NCI-H2029 (cell line): ENCODE measurements at regions not wholly inside any gene's neighbourhood (a gene's known extent, or its start where the extent isn't known, plus 50 kb on each side); places are given as distances from the start of the nearest gene placed in this dataset.

Experiments
- DNase-seq: peaks from one replicate; lab custom pipeline; 2025; lab: John Stamatoyannopoulos, UW

DNA sequence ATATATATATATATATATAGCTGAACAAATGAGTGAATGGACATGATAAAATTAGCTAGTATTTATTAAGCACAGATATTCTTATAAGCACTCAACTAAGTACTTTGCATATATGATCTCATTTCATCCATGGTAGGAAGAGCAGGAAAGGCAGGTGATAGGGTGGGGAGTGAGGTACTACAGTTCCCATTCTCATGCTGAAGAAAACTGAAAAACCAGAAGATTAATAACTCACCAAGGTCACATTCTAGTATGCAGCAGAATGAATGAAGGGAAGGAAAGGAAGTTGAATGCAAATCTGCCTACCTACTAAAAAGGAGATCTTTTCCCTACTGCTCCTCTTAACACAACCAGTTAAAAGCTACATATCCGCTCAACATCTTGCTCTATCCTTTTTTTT lies 298.1 kb upstream of the TMPO start:
- no peak for DNase-seq

DNA sequence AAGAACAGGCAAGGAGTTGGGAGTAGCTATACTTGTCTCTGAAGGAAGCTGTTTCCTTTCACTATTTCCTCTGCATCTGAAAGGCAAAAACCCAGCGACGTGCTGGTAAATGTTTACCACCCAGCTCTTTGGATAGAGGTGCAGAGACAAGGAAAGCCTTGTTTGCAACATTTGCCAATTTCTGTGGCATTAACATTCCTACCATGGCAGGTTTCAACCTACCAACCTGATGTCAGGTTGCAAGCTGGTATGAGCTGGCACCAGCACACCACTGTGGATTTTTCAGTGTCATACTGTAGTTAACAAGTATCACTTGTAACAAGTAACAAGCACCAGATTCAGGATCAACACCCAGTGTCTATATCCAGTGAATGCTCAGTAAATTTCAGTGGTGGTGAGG lies 294.8 kb upstream of the TMPO start:
- no peak for DNase-seq

DNA sequence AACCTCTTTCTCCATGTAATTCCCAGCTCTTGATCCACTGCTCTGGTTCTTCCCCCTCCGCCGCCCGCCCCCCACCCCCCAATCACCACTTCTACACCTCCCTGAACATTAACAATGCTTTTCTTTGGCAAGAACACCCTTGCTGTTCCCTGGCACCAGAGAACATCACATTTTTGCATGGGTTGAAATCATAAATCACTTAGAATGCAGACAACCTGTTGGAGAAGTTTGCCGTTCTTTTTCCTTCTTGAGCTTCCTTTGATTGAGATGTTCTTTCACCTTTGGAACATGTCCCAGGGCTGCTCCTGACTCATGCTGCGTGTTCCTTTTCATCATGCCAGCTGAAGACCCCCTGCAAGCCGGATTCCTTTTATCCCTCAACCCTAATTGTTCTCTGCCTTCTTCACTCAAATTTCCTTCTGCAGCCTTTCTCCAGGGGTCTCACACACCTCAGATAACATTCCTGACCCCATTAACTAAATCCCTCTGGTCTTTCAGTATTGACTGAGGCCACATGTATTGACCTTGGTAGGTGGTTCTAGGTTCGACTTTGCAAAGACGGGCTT lies 294.1 kb upstream of the TMPO start:
- no peak for DNase-seq

DNA sequence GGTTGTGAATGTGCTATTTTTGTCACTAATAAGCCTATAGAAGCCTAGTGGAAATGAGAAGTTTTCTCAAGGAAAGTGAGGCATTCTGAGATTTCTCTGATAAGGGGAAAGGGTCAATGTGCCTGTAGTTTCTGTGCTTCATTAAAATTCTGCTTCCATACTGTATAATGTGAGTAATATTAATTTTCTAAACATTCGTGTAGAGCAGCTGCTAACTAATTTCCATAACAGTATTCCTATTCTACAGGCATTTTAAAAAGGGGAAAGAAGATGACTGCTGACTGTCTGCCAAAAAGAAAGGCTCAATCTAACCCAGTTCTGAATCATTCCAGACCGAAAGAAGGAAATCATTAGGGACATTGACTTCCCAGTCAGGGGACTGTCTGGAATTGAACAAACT lies 293.3 kb upstream of the TMPO start:
- no peak for DNase-seq

DNA sequence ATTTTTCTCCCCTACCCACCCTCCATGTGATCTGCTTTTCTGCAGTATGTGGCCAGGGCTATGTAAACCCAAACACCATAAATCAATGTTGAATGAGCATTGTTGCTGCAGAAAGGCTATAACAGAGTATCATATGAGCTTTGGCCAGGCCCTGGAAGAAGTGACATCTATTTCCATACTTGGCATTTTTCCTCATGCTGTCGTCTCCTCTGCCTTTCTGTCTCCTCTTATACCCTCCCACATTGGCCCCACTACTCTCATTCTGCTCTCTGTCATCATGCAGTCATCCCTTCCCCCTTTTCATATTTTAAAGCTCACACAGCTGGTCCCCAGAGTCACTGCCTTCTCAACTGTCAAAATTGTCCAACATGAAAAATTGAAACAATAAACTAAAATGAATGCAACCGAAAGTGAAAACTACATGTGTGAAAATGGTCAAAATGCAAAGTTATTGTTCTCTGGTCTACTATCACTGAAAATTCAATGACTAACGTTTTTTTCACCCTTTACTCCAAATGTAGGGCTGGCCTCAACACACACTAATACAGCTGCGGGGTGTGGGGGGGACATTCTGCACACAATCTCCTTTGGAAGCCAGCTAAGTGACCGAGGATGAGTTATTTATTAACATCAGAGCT lies 290.7 kb upstream of the TMPO start:
- DNase-seq = no peak

DNA sequence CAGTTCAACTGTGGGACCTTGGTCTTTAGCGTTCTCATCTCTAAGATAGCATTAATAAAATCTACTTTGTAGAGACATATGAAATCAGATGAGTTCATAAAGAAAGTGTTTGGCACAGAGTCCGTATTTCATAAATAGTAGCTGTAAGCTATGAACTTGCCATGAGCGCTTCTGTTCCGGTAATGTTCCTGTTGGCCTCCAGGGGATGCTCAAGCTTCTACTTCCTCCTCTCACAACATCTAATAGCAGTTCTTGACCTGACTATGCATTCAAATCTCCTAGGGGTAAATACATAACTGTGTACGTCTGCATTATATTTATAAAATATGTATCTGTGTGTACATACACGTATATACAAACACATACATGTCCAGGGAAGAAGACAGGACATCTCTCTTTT lies 288.2 kb upstream of the TMPO start:
- peak; percentile 13 for DNase-seq

DNA sequence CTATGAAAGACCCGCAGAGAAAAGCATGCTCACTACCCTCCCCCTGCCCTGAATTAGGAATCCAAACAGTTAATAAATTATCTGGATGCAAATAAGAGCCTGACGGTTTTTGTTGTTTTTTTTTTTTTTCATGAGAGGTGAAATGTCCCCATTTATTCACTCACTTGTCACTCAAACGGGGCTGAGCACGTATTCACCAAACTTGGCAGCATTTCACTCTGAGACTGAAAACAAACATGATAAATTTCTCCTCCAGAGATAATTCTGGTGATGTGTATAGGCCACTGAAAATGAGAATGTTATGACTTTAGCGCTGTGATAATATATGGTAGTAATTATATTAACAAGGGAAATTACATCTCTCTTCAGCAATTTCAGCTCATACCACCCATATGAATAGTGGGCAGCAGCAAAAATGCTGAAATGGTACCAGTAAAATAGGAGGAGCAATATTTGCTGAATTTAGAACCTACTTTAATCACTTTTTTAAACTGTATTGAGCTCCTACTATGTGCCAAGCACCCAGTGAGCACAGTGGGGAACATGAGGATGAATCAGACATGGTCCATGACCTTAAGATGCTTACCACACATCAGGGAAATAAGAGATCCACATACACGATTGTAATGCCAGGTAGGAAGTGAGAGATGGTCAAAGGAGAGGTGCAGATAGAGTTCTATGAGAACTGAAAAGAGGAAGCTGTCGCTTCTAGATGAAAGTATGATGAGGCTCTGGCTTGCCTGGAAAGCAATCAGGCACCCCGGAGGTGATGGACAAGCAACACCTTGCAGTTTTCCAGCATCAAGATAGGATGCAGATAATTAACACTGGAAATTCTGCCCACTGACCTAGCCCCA lies 286.5 kb upstream of the TMPO start:
- no peak for DNase-seq

DNA sequence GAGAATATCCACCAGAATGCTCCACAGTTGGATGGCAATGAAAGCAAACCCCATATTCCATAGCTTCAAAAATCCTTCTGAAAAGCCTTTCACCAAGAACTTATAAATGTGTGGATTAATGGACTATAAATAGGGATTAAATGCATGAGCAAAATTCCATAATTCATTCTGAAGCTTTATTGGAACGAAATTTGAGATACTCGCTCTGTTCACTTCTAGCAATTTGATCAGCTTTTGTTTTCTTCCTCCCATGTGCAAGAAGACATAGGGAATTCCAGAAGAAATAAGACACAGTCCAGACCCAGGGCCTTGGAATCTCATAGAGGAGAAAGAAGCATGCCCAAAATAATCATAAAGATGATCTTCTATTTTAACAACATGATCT lies 285.9 kb upstream of the TMPO start:
- DNase-seq = no peak

DNA sequence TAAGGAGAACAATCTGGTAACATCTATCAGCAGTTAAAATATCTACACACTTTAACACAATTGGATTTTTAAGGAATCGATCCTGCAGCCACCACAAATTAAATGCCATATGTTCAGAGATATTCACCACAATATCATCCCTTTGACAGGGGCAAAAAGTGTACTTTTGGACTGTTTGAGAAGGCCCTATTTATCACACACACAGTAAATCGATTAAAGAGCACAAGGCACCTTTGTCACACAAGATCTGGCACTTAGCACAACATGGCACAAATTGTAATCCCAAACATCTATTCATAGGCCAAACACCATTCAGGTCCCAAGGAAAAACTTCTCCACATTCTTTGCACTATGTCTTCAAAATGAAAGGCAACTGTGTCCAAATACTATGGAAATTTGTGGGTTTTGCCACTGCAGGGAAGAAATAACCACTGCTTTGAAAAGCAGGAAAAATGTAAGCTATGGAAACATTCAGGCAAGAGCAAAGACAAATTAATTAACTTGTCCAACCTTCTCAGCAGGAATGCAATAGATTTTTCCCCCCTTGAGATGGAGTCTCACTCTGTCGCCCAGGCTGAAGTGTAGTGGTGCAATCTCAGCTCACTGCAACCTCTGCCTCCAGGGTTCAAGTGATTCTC lies 282.5 kb upstream of the TMPO start:
- DNase-seq = no peak

DNA sequence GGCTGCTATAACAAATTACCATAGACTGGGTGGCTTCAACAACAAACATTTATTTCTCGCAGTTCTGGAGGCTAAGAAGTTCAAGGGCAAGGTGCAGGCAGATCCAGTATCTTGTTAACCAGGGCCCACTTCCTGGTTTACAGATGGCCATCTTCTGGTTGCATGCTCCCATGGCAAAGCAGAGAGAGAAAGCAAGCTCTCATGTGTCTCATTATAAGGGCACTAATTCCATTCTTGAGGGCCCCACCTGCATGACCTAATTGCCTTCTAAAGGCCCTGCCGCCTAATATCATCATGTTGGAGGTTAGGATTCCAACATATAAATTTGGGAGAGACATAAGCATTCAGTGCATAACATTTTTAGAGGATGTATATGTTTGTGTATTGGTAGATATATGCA lies 280.1 kb upstream of the TMPO start:
- no peak for DNase-seq

DNA sequence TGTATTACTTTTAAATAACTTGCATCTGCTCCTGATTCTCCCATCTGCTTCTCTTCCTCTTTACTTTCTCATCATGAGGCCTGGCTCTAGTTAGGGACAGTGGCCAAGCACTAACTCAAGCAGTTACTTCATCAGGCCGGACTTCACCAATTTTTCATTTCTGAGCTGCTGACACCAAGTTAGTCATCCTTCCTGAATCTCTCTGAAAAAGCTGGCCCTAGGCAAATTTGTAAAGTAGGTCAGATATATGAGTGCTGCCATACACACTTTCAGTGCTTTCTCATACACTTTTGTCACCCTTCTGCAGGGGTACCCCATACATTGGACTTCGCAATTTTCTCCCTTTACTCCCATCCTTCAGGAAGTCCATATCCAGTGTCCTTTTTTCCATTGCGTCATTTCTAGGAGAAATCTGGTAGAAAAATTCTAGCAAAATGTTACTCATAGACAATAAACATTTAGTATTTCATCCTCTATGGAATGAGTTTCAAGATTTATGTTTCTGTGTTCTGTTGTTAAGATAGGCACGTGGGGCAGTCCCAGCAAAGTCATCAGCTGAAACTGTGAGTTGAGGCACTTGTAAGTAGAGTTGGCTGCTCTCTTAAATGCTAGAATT lies 276.8 kb upstream of the TMPO start:
- no peak for DNase-seq

DNA sequence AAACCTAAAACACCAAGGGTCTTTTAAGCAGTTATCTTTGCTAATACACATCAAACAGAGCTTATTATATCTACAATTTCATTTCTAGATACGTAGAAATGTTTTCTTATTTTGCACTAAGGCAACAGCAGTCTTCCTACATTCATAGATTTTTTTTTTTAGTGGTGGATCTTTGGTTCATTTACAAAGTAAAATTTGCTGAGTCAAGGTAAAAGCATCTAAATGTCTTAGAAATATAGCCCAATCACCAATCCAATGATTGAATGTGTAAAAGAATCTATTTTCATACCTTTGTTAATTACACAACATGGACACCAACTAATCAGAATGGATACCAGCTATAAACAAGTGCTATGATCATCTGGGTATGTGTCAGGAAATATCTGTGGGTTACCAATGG lies 272.2 kb upstream of the TMPO start:
- DNase-seq = no peak

DNA sequence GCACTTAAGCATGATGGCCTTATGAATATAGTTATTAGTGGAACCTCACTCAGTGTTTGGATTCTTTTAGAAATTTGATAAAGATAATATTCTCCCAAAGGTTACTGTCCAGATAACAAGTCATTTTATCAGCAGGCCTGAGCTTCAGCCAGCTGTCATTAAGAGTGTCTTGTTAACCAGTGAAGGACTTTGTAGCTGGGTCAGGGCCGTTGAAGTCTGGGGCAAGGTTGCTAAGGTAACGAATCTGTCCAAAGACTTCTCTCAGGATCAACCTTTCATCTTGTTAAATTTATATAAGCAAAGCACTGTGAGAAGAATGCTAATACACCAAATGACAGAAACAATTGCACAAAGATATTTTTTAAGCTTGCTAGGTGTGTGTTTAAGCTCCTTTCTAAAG lies 271.3 kb upstream of the TMPO start:
- DNase-seq = no peak

DNA sequence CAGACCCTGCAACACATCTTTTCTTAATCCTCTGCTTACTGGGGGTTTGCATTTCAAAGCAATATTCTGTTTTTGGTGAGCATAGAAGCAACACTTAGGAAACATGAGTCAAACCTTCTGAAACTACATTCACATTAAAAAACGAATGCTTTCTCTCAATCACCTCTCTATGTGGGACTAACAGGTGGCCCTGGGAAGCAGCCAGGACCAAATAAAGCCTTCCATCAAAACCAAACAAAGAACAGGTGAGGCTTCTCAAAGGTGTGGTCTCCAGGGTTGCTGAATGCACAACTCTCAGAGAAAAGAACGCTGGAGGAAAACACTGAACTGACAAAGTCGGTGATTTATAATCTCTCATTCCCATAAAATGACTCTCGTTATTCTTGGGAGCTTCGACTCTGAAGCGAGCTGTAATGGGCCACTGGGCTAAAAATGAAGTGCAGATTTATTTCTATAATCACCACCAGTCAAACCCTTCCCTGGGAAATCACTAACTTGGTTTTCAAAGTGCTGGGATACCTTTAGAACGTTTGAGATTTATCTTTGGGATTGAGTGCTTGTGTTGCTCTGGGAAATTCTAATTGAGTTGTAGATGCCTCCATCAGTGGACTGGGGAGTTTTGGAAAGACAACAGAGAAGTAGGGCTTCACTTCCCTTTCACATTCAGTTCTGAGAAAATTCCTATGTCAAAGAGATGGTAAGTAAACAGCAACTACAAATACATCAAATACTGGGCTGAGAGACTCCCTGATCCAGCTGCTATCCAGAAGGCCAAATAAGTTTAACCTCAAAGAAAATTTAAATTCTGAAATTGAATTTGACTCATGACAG lies 262.0 kb upstream of the TMPO start:
- DNase-seq = peak; percentile 41

DNA sequence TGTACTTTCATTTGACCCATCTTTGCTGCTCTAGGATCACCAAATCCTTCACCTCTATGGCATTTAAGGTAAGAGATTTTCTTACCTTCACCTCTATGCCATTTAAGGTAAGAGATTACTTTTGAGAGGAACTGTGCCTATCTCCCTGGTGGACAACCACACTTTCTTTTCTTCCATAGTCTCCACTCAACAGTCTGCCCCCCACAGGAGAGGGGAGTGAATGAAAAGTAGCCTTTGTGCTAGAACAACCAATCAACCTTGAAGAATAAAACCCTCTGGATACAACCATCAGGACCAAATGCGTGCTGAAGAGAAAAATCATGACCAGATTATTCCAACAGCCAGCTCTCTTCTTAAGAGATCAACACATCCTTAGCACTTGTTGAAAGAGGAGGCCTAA lies 258.6 kb upstream of the TMPO start:
- DNase-seq = no peak

DNA sequence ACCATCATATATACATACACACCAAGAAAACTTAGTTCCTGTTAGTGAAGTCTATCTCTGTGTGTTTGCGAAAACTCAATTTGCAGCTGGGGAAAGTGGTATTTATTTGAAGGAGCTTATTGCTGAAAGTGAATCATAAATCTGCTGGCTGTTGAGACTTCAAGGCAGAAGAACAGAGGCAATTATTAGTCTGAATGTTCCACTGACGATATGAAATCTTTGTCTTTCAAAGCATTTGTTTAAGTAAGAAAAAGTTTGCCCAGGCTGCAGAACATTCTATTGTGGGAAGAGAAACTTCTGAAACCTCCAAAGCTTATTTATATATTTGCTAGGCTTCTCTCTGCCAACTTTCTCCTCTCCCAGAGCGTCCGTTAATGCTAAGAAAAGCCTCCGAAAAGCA lies 255.7 kb upstream of the TMPO start:
- DNase-seq = no peak

DNA sequence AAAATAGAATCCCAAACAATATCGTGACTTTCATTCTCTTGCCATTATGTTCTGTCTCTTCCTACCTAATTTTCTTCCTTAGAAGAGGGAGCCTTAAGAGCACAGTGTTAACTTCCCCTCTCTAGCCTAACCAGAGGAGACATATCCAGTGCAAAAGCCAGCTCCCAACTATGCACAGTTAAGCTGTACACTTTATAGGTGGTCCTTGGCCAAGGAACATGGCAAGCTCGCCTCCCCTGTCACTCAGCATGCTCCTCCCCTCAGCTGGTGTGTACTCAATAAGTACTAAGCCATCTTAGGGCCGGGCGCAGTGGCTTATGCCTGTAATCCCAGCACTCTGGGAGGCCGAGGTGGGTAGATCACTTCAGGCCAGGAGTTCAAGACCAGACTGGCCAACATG lies 255.1 kb upstream of the TMPO start:
- DNase-seq = no peak

DNA sequence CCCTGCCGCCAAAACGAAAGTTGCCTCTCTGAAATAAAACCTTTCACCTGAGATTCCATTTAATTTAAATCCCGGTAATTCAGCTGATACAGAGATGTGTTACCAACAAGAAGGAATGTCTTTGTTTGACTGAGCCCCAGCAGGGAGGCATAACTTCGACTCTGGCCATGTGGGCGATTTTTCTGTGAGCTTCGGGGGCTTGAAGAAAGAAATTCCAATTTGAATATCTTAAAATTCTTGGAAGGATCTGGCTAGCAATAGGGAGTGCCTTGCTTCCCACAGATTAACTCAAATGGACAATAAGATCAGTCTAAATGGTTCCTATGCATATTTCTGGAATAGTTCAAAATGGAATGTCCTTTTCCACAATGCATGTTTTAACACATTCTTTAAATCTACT lies 252.5 kb upstream of the TMPO start:
- no peak for DNase-seq

DNA sequence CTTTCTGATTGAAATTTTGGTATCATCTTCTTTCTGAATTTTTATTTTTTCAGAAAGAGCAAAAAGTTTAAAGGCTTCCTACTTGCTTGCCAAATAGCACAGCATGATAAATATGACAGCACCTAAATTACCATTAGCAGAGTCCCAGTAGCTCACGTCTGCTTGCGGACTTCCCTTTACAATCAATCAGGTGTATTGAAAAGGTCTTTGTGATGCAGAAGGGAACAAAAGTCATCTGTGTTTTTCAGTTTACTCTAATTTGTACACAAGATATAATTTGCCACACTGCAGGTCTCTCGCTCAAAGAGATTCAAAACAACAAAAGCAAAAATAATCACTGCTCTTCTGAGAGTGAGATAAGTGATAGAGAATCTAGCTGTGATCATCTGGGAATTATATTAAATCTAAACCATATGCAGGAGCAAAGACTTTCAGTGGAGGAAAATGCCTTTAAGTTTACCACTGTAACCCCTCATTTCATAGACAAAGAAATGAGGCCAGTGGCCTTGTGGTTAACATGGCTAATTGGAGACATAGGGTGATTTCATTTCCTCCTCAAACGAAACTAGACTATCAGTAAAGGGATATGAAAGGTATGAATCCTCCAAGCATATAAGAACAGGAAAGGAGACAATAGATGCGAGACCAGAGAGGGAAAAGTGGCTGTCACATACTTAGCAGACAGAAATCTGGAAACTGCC lies 240.8 kb upstream of the TMPO start:
- no peak for DNase-seq

DNA sequence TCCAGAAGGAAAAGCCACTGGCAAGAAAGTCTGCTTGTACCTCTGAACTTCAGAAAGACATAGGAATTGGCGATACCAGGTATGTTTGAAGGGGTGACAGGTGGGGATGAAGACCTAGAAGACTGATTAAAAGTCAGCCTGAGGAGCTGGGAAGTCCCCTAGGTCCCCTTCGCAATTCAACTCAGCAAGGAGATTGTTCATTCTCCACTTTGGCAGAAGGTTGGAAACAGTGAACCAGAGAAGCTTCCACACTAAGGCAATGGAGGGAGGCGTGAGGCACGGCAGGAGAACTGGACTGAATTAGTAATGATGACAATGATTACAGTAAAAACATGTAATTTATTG lies 240.3 kb upstream of the TMPO start:
- DNase-seq = no peak

DNA sequence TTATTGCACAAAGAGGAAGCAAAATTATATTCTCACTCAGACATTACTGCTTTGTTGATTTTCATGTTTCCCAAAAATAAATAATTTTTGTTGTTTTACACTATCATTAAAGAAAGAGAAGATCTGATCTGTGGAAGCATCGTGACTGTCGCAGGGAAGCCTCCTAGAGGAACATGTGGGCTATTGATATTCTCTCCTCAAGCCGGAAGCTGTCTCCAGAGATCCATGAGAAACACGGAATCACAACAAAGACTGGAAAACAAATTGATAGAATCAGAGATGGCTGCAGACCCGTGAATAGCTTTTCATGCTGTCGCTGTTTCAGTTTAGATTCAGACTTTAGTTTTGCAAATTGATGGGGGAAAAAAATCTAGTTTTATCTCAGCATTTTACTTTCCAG lies 235.2 kb upstream of the TMPO start:
- DNase-seq = no peak
